Nephron progenitor cell (in vitro differentiated cells): ENCODE measurements at regions not wholly inside any gene's neighbourhood (a gene's known extent, or its start where the extent isn't known, plus 50 kb on each side); places are given as distances from the start of the nearest gene placed in this dataset.

Source experiments
- DNase-seq: peaks from one replicate; pipeline ENCODE4 v3.0.0; 2021
- H3K27ac Mint-ChIP-seq: 2 replicates; pipeline ENCODE4 v1.8.0; 2021; ENCODE audit warnings: mild to moderate bottlenecking, moderate library complexity, mixed read lengths
- H3K27me3 Mint-ChIP-seq: 2 replicates; pipeline ENCODE4 v1.8.0; 2021; ENCODE audit warnings: mild to moderate bottlenecking, low read depth, mixed read lengths; ENCODE audit not compliant: poor library complexity
- H3K36me3 Mint-ChIP-seq: 2 replicates; pipeline ENCODE4 v1.8.0; 2021; ENCODE audit warnings: low read depth, mixed read lengths
- H3K4me1 Mint-ChIP-seq: 2 replicates; pipeline ENCODE4 v1.8.0; 2021; ENCODE audit warnings: mixed read lengths
- H3K4me3 Mint-ChIP-seq: 2 replicates; pipeline ENCODE4 v1.8.0; 2021; ENCODE audit warnings: mild to moderate bottlenecking, moderate library complexity, mixed read lengths
- H3K9me3 Mint-ChIP-seq: 2 replicates; pipeline ENCODE4 v1.8.0; 2021; ENCODE audit warnings: mild to moderate bottlenecking, moderate library complexity, mixed read lengths
- TF ChIP-seq, protein P1 (sequence below): fragments of 200-600 bp; sonication (generic); IDR thresholded peaks from 2 replicates; pipeline ENCODE4 v1.5.0; 2021; ENCODE audit warnings: antibody characterized with exemption

DNA sequence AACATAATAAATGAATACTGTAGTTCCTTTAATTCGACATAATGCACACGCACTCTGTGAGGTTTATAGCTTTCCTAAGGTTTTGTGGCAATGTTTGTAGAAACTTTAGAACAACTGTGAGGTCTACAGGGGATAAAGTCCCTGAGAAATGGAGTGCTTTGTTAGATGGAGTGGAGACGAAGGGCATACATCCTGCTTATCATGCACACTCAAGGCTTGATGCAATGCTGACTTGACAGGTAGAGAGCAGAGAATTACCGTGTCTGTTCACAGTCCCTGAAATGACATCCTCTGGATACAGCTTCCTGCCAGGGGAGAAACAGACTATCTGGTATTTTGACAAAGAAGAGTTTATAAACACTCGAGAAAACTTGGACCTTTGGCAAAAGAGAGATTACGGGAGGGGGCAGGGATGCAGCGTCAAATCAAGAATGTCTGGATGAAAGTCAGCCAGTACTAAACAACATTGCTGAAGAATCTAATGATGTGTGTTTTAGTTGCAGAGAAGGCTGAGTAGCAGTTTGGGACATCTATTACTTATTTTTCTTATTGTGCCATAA is 766.9 kb upstream of the ZEB2 start:
- peaks cover 8% of the 10 kb centered on the region for H3K9me3 Mint-ChIP-seq
- no peak overlapping the region for H3K27ac Mint-ChIP-seq
- TF ChIP-seq, protein P1, sequence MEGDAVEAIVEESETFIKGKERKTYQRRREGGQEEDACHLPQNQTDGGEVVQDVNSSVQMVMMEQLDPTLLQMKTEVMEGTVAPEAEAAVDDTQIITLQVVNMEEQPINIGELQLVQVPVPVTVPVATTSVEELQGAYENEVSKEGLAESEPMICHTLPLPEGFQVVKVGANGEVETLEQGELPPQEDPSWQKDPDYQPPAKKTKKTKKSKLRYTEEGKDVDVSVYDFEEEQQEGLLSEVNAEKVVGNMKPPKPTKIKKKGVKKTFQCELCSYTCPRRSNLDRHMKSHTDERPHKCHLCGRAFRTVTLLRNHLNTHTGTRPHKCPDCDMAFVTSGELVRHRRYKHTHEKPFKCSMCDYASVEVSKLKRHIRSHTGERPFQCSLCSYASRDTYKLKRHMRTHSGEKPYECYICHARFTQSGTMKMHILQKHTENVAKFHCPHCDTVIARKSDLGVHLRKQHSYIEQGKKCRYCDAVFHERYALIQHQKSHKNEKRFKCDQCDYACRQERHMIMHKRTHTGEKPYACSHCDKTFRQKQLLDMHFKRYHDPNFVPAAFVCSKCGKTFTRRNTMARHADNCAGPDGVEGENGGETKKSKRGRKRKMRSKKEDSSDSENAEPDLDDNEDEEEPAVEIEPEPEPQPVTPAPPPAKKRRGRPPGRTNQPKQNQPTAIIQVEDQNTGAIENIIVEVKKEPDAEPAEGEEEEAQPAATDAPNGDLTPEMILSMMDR, result no peak
- H3K27me3 Mint-ChIP-seq, result no peaks in the 10 kb centered on the region
- H3K4me3 Mint-ChIP-seq, result no peak overlapping the region
- H3K36me3 Mint-ChIP-seq, result no peaks in the 10 kb centered on the region
- DNase-seq, result no peak
- peaks cover 39% of the 10 kb centered on the region for H3K4me1 Mint-ChIP-seq

GRCh38 chr2:145284551-145284950 is 764.6 kb upstream of the ZEB2 start:
- Mint-ChIP-seq H3K4me3 (no peak overlapping the region), H3K27ac (no peak overlapping the region), H3K36me3 (no peaks in the 10 kb centered on the region), H3K4me1 (peaks cover 38% of the 10 kb centered on the region), H3K27me3 (no peaks in the 10 kb centered on the region), H3K9me3 (peaks cover 19% of the 10 kb centered on the region)
- DNase-seq, result no peak
- TF ChIP-seq, protein P1, result no peak

- H3K9me3 Mint-ChIP-seq, result peaks cover 19% of the 10 kb centered on the region
- TF ChIP-seq, protein P1, result no peak
- H3K27ac Mint-ChIP-seq, result no peak overlapping the region
- no peaks in the 10 kb centered on the region for H3K36me3 Mint-ChIP-seq
- H3K4me1 Mint-ChIP-seq, result peaks cover 24% of the 10 kb centered on the region
- H3K4me3 Mint-ChIP-seq, result no peak overlapping the region
- H3K27me3 Mint-ChIP-seq, result no peaks in the 10 kb centered on the region
- no peak for DNase-seq
These were observed 763.2 kb upstream of the ZEB2 start for GRCh38 chr2:145283131-145283530.

DNA sequence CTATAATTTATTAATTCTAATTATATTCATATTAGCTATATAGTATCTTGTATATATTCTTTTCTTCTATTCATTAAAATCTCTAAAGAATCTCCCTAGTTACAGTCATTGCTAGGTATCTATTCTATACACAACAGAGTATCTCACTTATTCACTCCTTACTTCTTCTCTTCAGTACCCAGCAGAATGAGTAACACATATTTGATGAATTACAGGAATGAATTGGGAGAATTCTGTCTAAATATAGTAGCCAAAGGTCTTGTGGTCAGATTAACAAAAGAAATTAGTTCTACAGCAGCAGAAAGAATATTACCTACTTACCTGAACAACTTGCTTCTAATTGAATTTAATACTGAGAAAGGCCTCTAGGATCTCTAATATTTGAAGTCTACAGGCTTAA is 758.0 kb upstream of the ZEB2 start:
- peaks cover 31% of the 10 kb centered on the region for H3K9me3 Mint-ChIP-seq
- peaks cover 5% of the 10 kb centered on the region for H3K36me3 Mint-ChIP-seq
- peaks cover 2% of the 10 kb centered on the region for H3K27me3 Mint-ChIP-seq
- no peak overlapping the region for H3K4me3 Mint-ChIP-seq
- no peaks in the 10 kb centered on the region for H3K4me1 Mint-ChIP-seq
- H3K27ac Mint-ChIP-seq, result no peak overlapping the region
- TF ChIP-seq, protein P1, result no peak
- no peak for DNase-seq

- H3K27ac Mint-ChIP-seq, result no peak overlapping the region
- H3K9me3 Mint-ChIP-seq, result peaks cover 26% of the 10 kb centered on the region
- peaks cover 2% of the 10 kb centered on the region for H3K27me3 Mint-ChIP-seq
- peaks cover 10% of the 10 kb centered on the region for H3K36me3 Mint-ChIP-seq
- H3K4me1 Mint-ChIP-seq, result no peaks in the 10 kb centered on the region
- TF ChIP-seq, protein P1, result no peak
- DNase-seq, result no peak
- no peak overlapping the region for H3K4me3 Mint-ChIP-seq
These were observed 753.9 kb upstream of the ZEB2 start for GRCh38 chr2:145273840-145274239.

- Mint-ChIP-seq H3K27ac (no peak overlapping the region), H3K4me3 (no peak overlapping the region), H3K36me3 (peaks cover 10% of the 10 kb centered on the region), H3K4me1 (no peaks in the 10 kb centered on the region), H3K27me3 (peaks cover 2% of the 10 kb centered on the region), H3K9me3 (peaks cover 21% of the 10 kb centered on the region)
- TF ChIP-seq, protein P1, result no peak
- DNase-seq, result no peak
These were observed 749.0 kb upstream of the ZEB2 start for GRCh38 chr2:145268931-145269330.
